GM23338 (cell line): ENCODE measurements at regions not wholly inside any gene's neighbourhood (a gene's known extent, or its start where the extent isn't known, plus 50 kb on each side); places are given as distances from the start of the nearest gene placed in this dataset.

Source experiments
- ATAC-seq: fragments of 200-7000 bp; cut with Tn5 transposase; 3 replicates; pipeline ENCODE4 v1.9.1; 2020
- DNase-seq: peaks from one replicate; pipeline ENCODE4 v3.0.0-alpha.2; 2015; ENCODE audit warnings: low spot score
- H2AFZ ChIP-seq: fragments of 200-600 bp; sonication (generic); 2 replicates; pipeline ENCODE4 v1.8.0; 2016; ENCODE audit warnings: antibody characterized with exemption, mild to moderate bottlenecking, moderate library complexity
- H3F3A ChIP-seq: fragments of 200-600 bp; sonication (generic); replicated peaks from 2 replicates; pipeline ENCODE4 v1.8.0; 2017; ENCODE audit warnings: antibody characterized with exemption, mixed run types, low read depth
- H3K27ac ChIP-seq: fragments of 200-600 bp; sonication (generic); 2 replicates; pipeline ENCODE4 v1.6.1; 2016; ENCODE audit warnings: low read depth
- H3K27me3 ChIP-seq: fragments of 200-600 bp; sonication (generic); 2 replicates; pipeline ENCODE4 v1.8.0; 2016; ENCODE audit warnings: mild to moderate bottlenecking, mixed run types, moderate library complexity; ENCODE audit not compliant: insufficient read depth
- H3K36me3 ChIP-seq: fragments of 200-600 bp; sonication (generic); 2 replicates; pipeline ENCODE4 v1.8.0; 2016; ENCODE audit warnings: mild to moderate bottlenecking; ENCODE audit not compliant: insufficient read depth
- H3K4me1 ChIP-seq: fragments of 200-600 bp; sonication (generic); 2 replicates; pipeline ENCODE4 v1.8.0; 2016; ENCODE audit warnings: mild to moderate bottlenecking, moderate library complexity; ENCODE audit not compliant: insufficient read depth
- H3K4me2 ChIP-seq: fragments of 200-600 bp; sonication (generic); 2 replicates; pipeline ENCODE4 v1.7.1; 2017; ENCODE audit warnings: mixed run types
- H3K4me3 ChIP-seq: fragments of 200-600 bp; sonication (generic); 2 replicates; pipeline ENCODE4 v1.6.1; 2016; ENCODE audit warnings: mixed run types
- H3K79me2 ChIP-seq: fragments of 200-600 bp; sonication (generic); replicated peaks from 2 replicates; pipeline ENCODE4 v1.8.0; 2017; ENCODE audit warnings: mild to moderate bottlenecking; ENCODE audit not compliant: insufficient read depth
- H3K9me2 ChIP-seq: fragments of 200-600 bp; sonication (generic); 2 replicates; pipeline ENCODE4 v1.8.0; 2017; ENCODE audit not compliant: insufficient read depth
- H4K20me1 ChIP-seq: fragments of 200-600 bp; sonication (generic); replicated peaks from 2 replicates; pipeline ENCODE4 v1.8.0; 2017; ENCODE audit warnings: mild to moderate bottlenecking; ENCODE audit not compliant: insufficient read depth
- H3K27ac Mint-ChIP-seq: 2 replicates; pipeline ENCODE4 v1.8.0; 2020; ENCODE audit warnings: inconsistent platforms, mild to moderate bottlenecking, moderate library complexity, mixed read lengths
- H3K27me3 Mint-ChIP-seq: 3 replicates; pipeline ENCODE4 v1.8.0; 2022; ENCODE audit warnings: low read depth, mild to moderate bottlenecking, moderate library complexity, mixed read lengths, inconsistent platforms; ENCODE audit not compliant: insufficient read depth, poor library complexity
- H3K36me3 Mint-ChIP-seq: 3 replicates; pipeline ENCODE4 v1.8.0; 2021; ENCODE audit warnings: low read depth, mild to moderate bottlenecking, inconsistent platforms, moderate library complexity, mixed read lengths
- H3K4me1 Mint-ChIP-seq: 3 replicates; pipeline ENCODE4 v1.8.0; 2020; ENCODE audit warnings: mild to moderate bottlenecking, inconsistent platforms, mixed read lengths
- H3K4me3 Mint-ChIP-seq: 3 replicates; pipeline ENCODE4 v1.8.0; 2021; ENCODE audit warnings: moderate library complexity, mild to moderate bottlenecking, inconsistent platforms, mixed read lengths
- H3K9me3 Mint-ChIP-seq: 3 replicates; pipeline ENCODE4 v1.8.0; 2020; ENCODE audit warnings: moderate library complexity, mild to moderate bottlenecking, inconsistent platforms, mixed read lengths
- CTCF ChIP-seq, 2 experiments: fragments of 200-600 bp in 1 of 2; sonication (generic) in 1 of 2; conservative IDR thresholded peaks; 2 replicates each; pipeline versions ENCODE4 v1.5.1 to v1.6.1; 2016 to 2017; ENCODE audit warnings: antibody characterized with exemption in 2 of 2, low read depth in 2 of 2, mild to moderate bottlenecking in 2 of 2, moderate library complexity in 1 of 2
- JUNB ChIP-seq: IDR thresholded peaks from one replicate; pipeline ENCODE4 v1.6.1; 2016; ENCODE audit warnings: antibody characterized with exemption; ENCODE audit not compliant: unreplicated experiment
- NANOG ChIP-seq: IDR thresholded peaks from 2 replicates; pipeline ENCODE4 v1.6.1; 2016; ENCODE audit warnings: antibody characterized with exemption, borderline replicate concordance
- POLR2AphosphoS5 ChIP-seq: IDR thresholded peaks from 2 replicates; pipeline ENCODE4 v1.6.1; 2016; ENCODE audit warnings: antibody characterized with exemption, low read depth
- REST ChIP-seq: IDR thresholded peaks from one replicate; pipeline ENCODE4 v1.6.1; 2018; ENCODE audit warnings: antibody characterized with exemption; ENCODE audit not compliant: unreplicated experiment

GRCh38 chr17:79212149-79213087, 137.8 kb downstream of the ENGASE start:
- peak overlapping the region; percentile 83 for H3K27ac ChIP-seq
- H3K36me3 ChIP-seq, result no peaks in the 10 kb centered on the region
- H3K27me3 ChIP-seq, result no peaks in the 10 kb centered on the region
- H3K9me3 Mint-ChIP-seq, result no peaks in the 10 kb centered on the region; the same call in 2 of the 3 replicates
- 0 out of 2 replicates have a peak overlapping the region, but pooled peaks have one; percentile 39 for H2AFZ ChIP-seq
- no peaks in the 10 kb centered on the region for H3K9me2 ChIP-seq
- peak overlapping the region; percentile 57 for H3K4me3 Mint-ChIP-seq
- H3K4me3 ChIP-seq, result peak overlapping the region; percentile 40; the same call in 1 of the 2 replicates
- DNase-seq (peak; percentile 72), ATAC-seq (peak; percentile 73)
- peaks cover 6% of the 10 kb centered on the region; the same call in 1 of the 3 replicates for H3K36me3 Mint-ChIP-seq
- H3K4me2 ChIP-seq, result peak overlapping the region; percentile 78
- H3K27ac Mint-ChIP-seq, result peak overlapping the region; percentile 94
- no peaks in the 10 kb centered on the region for H4K20me1 ChIP-seq
- H3K4me1 Mint-ChIP-seq, result peaks cover 51% of the 10 kb centered on the region
- peaks cover 13% of the 10 kb centered on the region for H3K27me3 Mint-ChIP-seq
- no peak for TF ChIP-seq JUNB
- TF ChIP-seq CTCF (conservative IDR thresholded peaks at IDR 0.05; ENCODE audit: low read depth in 2 of 2), result peak in 1 of 2 experiments; percentile 38; a peak in 2 of 4 replicates
- no peaks in the 10 kb centered on the region for H3K79me2 ChIP-seq
- H3K4me1 ChIP-seq, result peaks cover 34% of the 10 kb centered on the region
- peaks cover 12% of the 10 kb centered on the region; the same call in 1 of the 2 replicates for H3F3A ChIP-seq

- Histone ChIP-seq H3K4me1 (peaks cover 34% of the 10 kb centered on the region), H2AFZ (no peak overlapping the region), H3K79me2 (no peaks in the 10 kb centered on the region), H4K20me1 (no peaks in the 10 kb centered on the region), H3K4me2 (peak overlapping the region; percentile 78; the same call in 1 of the 2 replicates), H3K27me3 (no peaks in the 10 kb centered on the region), H3K4me3 (no peak overlapping the region), H3K27ac (peak overlapping the region; percentile 83), H3K36me3 (no peaks in the 10 kb centered on the region), H3K9me2 (no peaks in the 10 kb centered on the region), H3F3A (peaks cover 12% of the 10 kb centered on the region; the same call in 1 of the 2 replicates)
- DNase-seq, result no peak
- Mint-ChIP-seq H3K36me3 (peaks cover 6% of the 10 kb centered on the region; the same call in 1 of the 3 replicates), H3K9me3 (no peaks in the 10 kb centered on the region; the same call in 2 of the 3 replicates), H3K4me1 (peaks cover 51% of the 10 kb centered on the region), H3K27me3 (peaks cover 11% of the 10 kb centered on the region), H3K4me3 (no peak overlapping the region), H3K27ac (no peak overlapping the region; the same call in 1 of the 2 replicates)
- ATAC-seq, result no peak
- no peak for TF ChIP-seq POLR2AphosphoS5
- TF ChIP-seq NANOG, result no peak
- no peak for TF ChIP-seq CTCF (conservative IDR thresholded peaks at IDR 0.05; ENCODE audit: low read depth in 2 of 2)
- no peak for TF ChIP-seq JUNB
- TF ChIP-seq REST, result no peak
These were observed 136.6 kb downstream of the ENGASE start for GRCh38 chr17:79211061-79211770.
